Choroid plexus epithelial cell (primary cell): ENCODE measurements at regions not wholly inside any gene's neighbourhood (a gene's known extent, or its start where the extent isn't known, plus 50 kb on each side); places are given as distances from the start of the nearest gene placed in this dataset.

Source experiments
- DNase-seq: peaks from one replicate; pipeline ENCODE4 v3.0.0-alpha.2; 2010; ENCODE audit warnings: low read depth
- H3K4me3 ChIP-seq: 2 replicates; pipeline ENCODE4 v1.5.1; 2011; ENCODE audit warnings: low read depth, mild to moderate bottlenecking, control low read depth, low read length, moderate library complexity
- CTCF ChIP-seq: conservative IDR thresholded peaks from 2 replicates; pipeline ENCODE4 v1.5.1; 2011; ENCODE audit warnings: low read depth, mild to moderate bottlenecking, control low read depth, inconsistent platforms, low read length, moderate library complexity

GRCh38 chr3:147940405-147941193 lies 531.4 kb downstream of the ZIC1 start:
- DNase-seq: peak; percentile 48
- peak; percentile 35 for TF ChIP-seq CTCF
- no peak overlapping the region for H3K4me3 ChIP-seq

GRCh38 chr3:147941969-147942368 lies 532.8 kb downstream of the ZIC1 start:
- DNase-seq: no peak
- no peak overlapping the region for H3K4me3 ChIP-seq
- no peak for TF ChIP-seq CTCF

DNA sequence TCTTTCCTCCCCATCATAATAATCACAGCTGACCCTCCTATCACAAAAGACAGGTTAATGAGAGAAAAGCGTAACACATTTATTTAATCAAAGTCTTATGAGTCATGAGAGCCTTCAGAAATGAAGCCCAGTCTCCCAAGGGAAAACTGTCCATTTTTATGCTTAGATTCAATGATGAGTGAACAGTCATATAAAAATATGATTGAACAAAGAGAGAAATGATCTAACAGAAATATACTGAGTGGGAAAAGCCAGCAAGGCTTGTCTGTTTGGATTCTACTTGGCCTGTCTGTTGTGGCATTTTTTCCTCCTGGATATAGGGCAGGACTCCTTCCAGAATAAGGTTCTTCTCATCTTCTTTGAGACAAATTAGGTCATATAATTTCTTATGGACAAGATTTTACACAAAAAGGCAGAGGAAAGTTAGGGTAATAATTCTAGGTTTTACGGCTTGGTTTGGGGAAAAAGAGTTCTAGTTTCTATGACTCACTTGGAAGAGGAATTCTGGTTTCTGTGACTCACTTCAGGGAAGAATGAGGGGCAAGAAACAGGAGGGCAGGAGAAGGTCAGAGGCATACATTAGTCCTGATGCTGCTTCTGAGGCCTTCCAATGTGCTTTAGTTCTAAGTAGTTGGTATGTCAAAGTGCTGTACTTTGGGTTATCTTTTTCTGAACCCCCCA lies 534.2 kb downstream of the ZIC1 start:
- DNase-seq: peak; percentile 91
- H3K4me3 ChIP-seq: no peak overlapping the region
- TF ChIP-seq CTCF: no peak

- DNase-seq: peak; percentile 98
- H3K4me3 ChIP-seq: peak overlapping the region; percentile 36
- peak; percentile 90 for TF ChIP-seq CTCF
Observed at GRCh38 chr3:147945968-147946519, 536.9 kb downstream of the ZIC1 start.

GRCh38 chr3:147956615-147957014 lies 547.5 kb downstream of the ZIC1 start:
- no peak for TF ChIP-seq CTCF
- DNase-seq: no peak
- H3K4me3 ChIP-seq: no peak overlapping the region

DNA sequence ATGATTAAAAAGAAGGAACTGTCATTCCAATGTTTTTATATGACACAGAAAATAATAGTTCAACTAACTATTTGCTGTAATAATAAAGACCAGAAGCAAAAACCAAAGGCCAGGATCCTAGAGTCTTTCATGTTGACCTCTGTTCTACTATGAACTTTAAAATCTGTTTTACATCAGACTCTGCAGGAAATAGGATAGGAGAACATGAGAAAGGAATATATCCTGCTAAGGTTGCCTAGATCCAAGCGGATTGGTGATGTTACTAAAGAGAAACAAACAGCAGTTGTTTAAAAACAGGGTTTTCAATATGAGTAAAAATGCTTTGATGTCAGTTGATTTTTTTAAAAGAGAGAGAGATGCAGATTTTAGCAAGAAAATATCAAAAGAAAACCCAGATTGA lies 549.6 kb downstream of the ZIC1 start:
- DNase-seq: no peak
- no peak for TF ChIP-seq CTCF
- no peak overlapping the region for H3K4me3 ChIP-seq

GRCh38 chr3:147960786-147961185 lies 551.6 kb downstream of the ZIC1 start:
- no peak for TF ChIP-seq CTCF
- no peak for DNase-seq
- no peak overlapping the region for H3K4me3 ChIP-seq
